ENCODE measurements at regions not wholly inside any gene's neighbourhood (a gene's known extent, or its start where the extent isn't known, plus 50 kb on each side); places are given as distances from the start of the nearest gene placed in this dataset.
"Not testable (repeated sequence)": the region's sequence is repeated elsewhere in the genome, so short reads cannot be mapped to it uniquely, and the experiment has no call there.

DNA sequence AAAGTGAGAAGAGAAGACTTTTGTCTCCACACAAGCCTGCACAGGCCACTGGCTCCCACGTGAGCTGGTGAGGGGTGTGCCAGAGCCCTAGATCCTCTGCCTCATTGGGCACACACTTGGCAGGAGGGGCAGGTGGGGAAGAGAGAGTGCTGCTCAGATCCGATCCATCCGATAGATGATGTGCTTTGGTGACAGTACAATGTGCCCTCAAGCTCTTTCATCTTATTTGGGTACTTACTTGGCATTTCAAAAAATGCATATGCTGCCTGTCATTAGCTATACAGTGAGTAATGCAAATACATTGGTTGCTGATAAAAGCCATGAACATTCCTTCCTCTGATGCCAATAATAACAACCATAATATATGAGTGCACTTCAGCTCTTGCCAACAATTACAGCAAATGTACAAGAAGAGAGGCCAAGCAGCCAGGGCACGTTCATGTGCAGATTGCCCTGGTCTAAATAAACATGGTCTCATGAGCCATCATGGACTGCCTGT, 255.3 kb downstream of the VAPA start:
- H3K4me3 ChIP-seq (ENCODE audit: low read depth, low read length), result no peak overlapping the region
- peak; percentile 30 for DNase-seq (ENCODE audit: low read depth)
- no peak for TF ChIP-seq CTCF (IDR thresholded peaks at IDR 0.05; ENCODE audit: insufficient read depth, low read depth, low read length)

DNA sequence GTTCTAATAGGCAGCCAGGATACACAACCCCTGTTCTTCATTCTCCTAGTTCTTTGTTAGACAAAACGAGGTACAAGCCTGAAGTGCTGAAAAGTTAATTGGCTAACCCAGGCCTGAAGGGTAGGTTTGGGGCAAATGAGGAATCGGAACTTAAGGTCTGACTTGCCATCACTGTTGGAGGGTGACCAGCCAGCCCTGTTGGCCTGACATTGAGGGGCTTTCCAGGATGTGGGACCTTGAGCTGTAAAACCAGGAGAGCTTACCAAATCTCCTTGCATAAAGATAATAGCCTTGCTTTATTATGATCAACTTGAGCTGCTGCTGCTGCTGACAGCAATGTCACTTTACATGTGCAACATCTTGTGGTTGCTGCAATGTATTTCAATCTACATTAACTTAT, 256.0 kb downstream of the VAPA start:
- no peak for TF ChIP-seq CTCF (IDR thresholded peaks at IDR 0.05; ENCODE audit: insufficient read depth, low read depth, low read length)
- no peak overlapping the region for H3K4me3 ChIP-seq (ENCODE audit: low read depth, low read length)
- DNase-seq (ENCODE audit: low read depth), result no peak

- no peak for TF ChIP-seq CTCF (IDR thresholded peaks at IDR 0.05; ENCODE audit: insufficient read depth, low read depth, low read length)
- no peak for DNase-seq (ENCODE audit: low read depth)
- H3K4me3 ChIP-seq (ENCODE audit: low read depth, low read length), result no peak overlapping the region
Observed at GRCh38 chr18:10170375-10170774, 256.6 kb downstream of the VAPA start.

DNA sequence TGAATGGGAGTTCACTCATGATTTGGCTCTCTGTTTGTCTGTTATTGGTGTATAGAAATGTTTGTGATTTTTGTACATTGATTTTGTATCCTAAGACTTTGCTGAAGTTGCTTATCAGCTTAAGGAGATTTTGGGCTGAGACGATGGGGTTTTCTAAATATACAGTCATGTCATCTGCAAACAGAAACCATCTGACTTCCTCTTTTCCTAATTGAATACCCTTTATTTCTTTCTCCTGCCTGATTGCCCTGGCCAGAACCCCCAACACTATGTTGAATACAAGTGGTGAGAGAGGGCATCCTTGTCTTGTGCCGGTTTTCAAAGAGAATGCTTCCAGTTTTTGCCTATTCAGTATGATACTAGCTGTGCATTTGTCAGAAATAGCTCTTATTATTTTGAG, 261.5 kb downstream of the VAPA start:
- H3K4me3 ChIP-seq (ENCODE audit: low read depth, low read length); DNase-seq (ENCODE audit: low read depth): not testable (repeated sequence)

GRCh38 chr18:10179326-10179725, 265.5 kb downstream of the VAPA start:
- H3K4me3 ChIP-seq (ENCODE audit: low read depth, low read length); DNase-seq (ENCODE audit: low read depth): not testable (repeated sequence)

- no peak for DNase-seq (ENCODE audit: low read depth)
- H3K4me3 ChIP-seq (ENCODE audit: low read depth, low read length), result no peak overlapping the region
- TF ChIP-seq CTCF (IDR thresholded peaks at IDR 0.05; ENCODE audit: insufficient read depth, low read depth, low read length), result no peak
Observed at GRCh38 chr18:10182009-10182624, 268.3 kb downstream of the VAPA start.

DNA sequence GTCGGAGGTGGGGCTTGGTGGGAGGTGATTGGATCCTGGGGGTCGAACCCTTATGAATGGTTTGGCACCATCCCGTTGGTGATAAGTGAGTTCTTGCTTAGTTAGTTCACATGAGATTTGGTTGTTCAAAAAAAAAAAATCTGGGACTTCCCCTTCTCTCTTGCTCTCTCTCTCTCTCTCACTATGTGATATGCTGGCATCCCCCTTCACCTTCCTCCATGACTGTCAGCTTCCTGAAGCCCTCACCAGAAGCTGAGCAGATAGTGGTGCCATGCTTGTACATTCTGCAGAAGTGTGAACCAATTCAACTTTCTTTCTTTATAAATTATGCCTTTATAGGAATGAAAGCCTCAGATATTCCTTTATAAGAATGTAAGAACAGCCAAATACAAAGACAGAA, 269.7 kb upstream of the APCDD1 start:
- DNase-seq (ENCODE audit: low read depth), result no peak
- no peak for TF ChIP-seq CTCF (IDR thresholded peaks at IDR 0.05; ENCODE audit: insufficient read depth, low read depth, low read length)
- no peak overlapping the region for H3K4me3 ChIP-seq (ENCODE audit: low read depth, low read length)
